Astrocyte (in vitro differentiated cells and primary cell): ENCODE measurements at regions not wholly inside any gene's neighbourhood (a gene's known extent, or its start where the extent isn't known, plus 50 kb on each side); places are given as distances from the start of the nearest gene placed in this dataset.
A peak's percentile ranks its signal among the peaks of the same experiment; 100 is the strongest.

ENCODE experiments used
- DNase-seq: peaks from one replicate; pipeline ENCODE4 v3.0.0-alpha.2; 2010; ENCODE audit warnings: low read depth
- FAIRE-seq: peaks from 2 replicates; lab custom pipeline; 2011; peaks lifted over from hg19 to GRCh38; lab: Jason Lieb, UNC
- H2AFZ ChIP-seq: 2 replicates; pipeline ENCODE4 v1.6.0; 2012; ENCODE audit warnings: low read depth, low read length, inconsistent platforms
- H3K27ac ChIP-seq: 2 replicates; pipeline ENCODE4 v1.5.1; 2011; ENCODE audit warnings: low read depth, low read length, inconsistent platforms
- H3K27me3 ChIP-seq: 2 replicates; pipeline ENCODE4 v1.6.0; 2011; ENCODE audit warnings: low read length, inconsistent platforms; ENCODE audit not compliant: insufficient read depth
- H3K36me3 ChIP-seq: 2 replicates; pipeline ENCODE4 v1.5.1; 2011; ENCODE audit warnings: low read length, inconsistent platforms; ENCODE audit not compliant: insufficient read depth
- H3K4me1 ChIP-seq: 2 replicates; pipeline ENCODE4 v1.5.1; 2011; ENCODE audit warnings: low read length, inconsistent platforms; ENCODE audit not compliant: insufficient read depth
- H3K4me2 ChIP-seq: 2 replicates; pipeline ENCODE4 v1.6.0; 2012; ENCODE audit warnings: low read length, inconsistent platforms
- H3K4me3 ChIP-seq: 2 replicates; pipeline ENCODE4 v1.5.1; 2011; ENCODE audit warnings: low read depth, mild to moderate bottlenecking, low read length, inconsistent platforms; ENCODE audit not compliant: insufficient read depth
- H3K79me2 ChIP-seq: 2 replicates; pipeline ENCODE4 v1.6.0; 2012; ENCODE audit warnings: mild to moderate bottlenecking, low read length, inconsistent platforms; ENCODE audit not compliant: insufficient read depth
- H3K9ac ChIP-seq: 2 replicates; pipeline ENCODE4 v1.6.0; 2012; ENCODE audit warnings: mild to moderate bottlenecking, low read length, inconsistent platforms
- H3K9me3 ChIP-seq: 2 replicates; pipeline ENCODE4 v1.5.1; 2012; ENCODE audit warnings: low read depth, mild to moderate bottlenecking, low read length, inconsistent platforms; ENCODE audit not compliant: insufficient read depth
- H4K20me1 ChIP-seq: 2 replicates; pipeline ENCODE4 v1.6.0; 2012; ENCODE audit warnings: low read length, inconsistent platforms; ENCODE audit not compliant: insufficient read depth
- H3K27ac Mint-ChIP-seq: one replicate; pipeline ENCODE4 v1.8.0; 2021; ENCODE audit warnings: mild to moderate bottlenecking, mixed read lengths; ENCODE audit not compliant: unreplicated experiment
- H3K27me3 Mint-ChIP-seq: one replicate; pipeline ENCODE4 v1.8.0; 2021; ENCODE audit warnings: low read depth, mixed read lengths; ENCODE audit not compliant: unreplicated experiment
- H3K36me3 Mint-ChIP-seq: one replicate; pipeline ENCODE4 v1.8.0; 2021; ENCODE audit warnings: low read depth, mixed read lengths; ENCODE audit not compliant: unreplicated experiment
- H3K4me1 Mint-ChIP-seq: one replicate; pipeline ENCODE4 v1.8.0; 2021; ENCODE audit warnings: low read depth, mixed read lengths; ENCODE audit not compliant: unreplicated experiment
- H3K4me3 Mint-ChIP-seq: one replicate; pipeline ENCODE4 v1.8.0; 2021; ENCODE audit warnings: mild to moderate bottlenecking, moderate library complexity, mixed read lengths; ENCODE audit not compliant: unreplicated experiment
- H3K9me3 Mint-ChIP-seq: one replicate; pipeline ENCODE4 v1.8.0; 2021; ENCODE audit warnings: mild to moderate bottlenecking, mixed read lengths; ENCODE audit not compliant: unreplicated experiment
- CTCF ChIP-seq: IDR thresholded peaks from 2 replicates; pipeline ENCODE4 v1.5.1; 2011; ENCODE audit warnings: low read depth, mild to moderate bottlenecking, inconsistent platforms, low read length, moderate library complexity; ENCODE audit not compliant: insufficient read depth
- EZH2 ChIP-seq: IDR thresholded peaks from 2 replicates; pipeline ENCODE4 v1.6.1; 2012; ENCODE audit warnings: mild to moderate bottlenecking, low read length, inconsistent platforms; ENCODE audit not compliant: insufficient read depth

DNA sequence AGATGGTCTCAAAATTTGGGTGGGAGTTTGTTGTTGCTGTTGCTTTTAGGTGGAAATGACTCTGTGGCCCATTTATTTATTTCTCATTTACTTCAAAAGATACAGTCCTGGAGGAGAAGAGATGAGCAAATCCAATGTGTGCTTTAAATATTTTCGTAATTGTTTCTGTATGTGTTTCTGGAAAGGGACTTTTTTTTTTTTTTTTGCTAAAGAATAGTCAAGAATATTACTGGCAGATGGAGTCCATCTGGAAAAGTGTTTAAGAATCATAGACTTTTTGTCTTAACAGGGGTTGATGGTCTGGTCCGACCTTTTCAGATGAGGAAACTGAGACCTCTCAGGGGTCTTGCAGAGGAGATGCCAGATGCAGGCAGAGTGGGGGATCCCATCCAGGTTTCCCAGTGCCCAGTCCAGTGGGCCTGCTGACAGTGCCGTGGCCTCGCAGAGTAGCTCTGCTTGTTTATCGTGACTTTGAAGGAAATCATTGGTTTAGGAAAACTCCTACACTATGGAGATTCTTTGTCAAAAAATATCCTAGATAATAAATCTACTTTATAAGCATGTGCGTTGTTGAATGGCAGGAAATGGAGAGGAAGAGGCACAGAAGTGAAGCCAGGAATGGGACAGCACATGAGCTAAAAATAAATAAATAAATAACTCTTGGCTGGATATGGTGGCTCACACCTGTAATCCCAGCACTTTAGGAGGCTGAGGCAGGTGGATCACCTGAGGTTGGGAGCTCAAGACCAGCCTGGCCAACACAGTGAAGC is 164.3 kb upstream of the SVIL start:
- Histone ChIP-seq H3K79me2 (no peaks in the 10 kb centered on the region), H3K4me2 (no peak overlapping the region), H3K27ac (no peak overlapping the region), H3K9ac (no peak overlapping the region), H3K27me3 (no peaks in the 10 kb centered on the region), H3K4me3 (no peak overlapping the region), H2AFZ (no peak overlapping the region), H4K20me1 (no peaks in the 10 kb centered on the region), H3K9me3 (no peaks in the 10 kb centered on the region), H3K36me3 (no peaks in the 10 kb centered on the region), H3K4me1 (peaks cover 35% of the 10 kb centered on the region)
- FAIRE-seq = no peak
- no peak for TF ChIP-seq CTCF
- no peak for TF ChIP-seq EZH2
- H3K4me3 Mint-ChIP-seq = no peak overlapping the region
- no peaks in the 10 kb centered on the region for H3K27me3 Mint-ChIP-seq
- no peak overlapping the region for H3K27ac Mint-ChIP-seq
- peaks cover 20% of the 10 kb centered on the region for H3K4me1 Mint-ChIP-seq
- no peaks in the 10 kb centered on the region for H3K9me3 Mint-ChIP-seq
- no peak for DNase-seq
- H3K36me3 Mint-ChIP-seq = no peaks in the 10 kb centered on the region

GRCh38 chr10:29797616-29798015 is 162.8 kb upstream of the SVIL start:
- Histone ChIP-seq H3K27me3 (no peaks in the 10 kb centered on the region), H3K9ac (no peak overlapping the region), H3K27ac (no peak overlapping the region), H3K4me2 (no peak overlapping the region), H3K4me3 (no peak overlapping the region), H3K36me3 (no peaks in the 10 kb centered on the region), H3K79me2 (no peaks in the 10 kb centered on the region), H3K4me1 (peaks cover 22% of the 10 kb centered on the region), H3K9me3 (no peaks in the 10 kb centered on the region), H4K20me1 (no peaks in the 10 kb centered on the region), H2AFZ (no peak overlapping the region)
- no peaks in the 10 kb centered on the region for H3K9me3 Mint-ChIP-seq
- no peak for TF ChIP-seq CTCF
- TF ChIP-seq EZH2 = no peak
- H3K4me1 Mint-ChIP-seq = peaks cover 9% of the 10 kb centered on the region
- no peak overlapping the region for H3K27ac Mint-ChIP-seq
- H3K36me3 Mint-ChIP-seq = no peaks in the 10 kb centered on the region
- H3K4me3 Mint-ChIP-seq = no peak overlapping the region
- peak; percentile 73 for FAIRE-seq
- DNase-seq = no peak
- no peaks in the 10 kb centered on the region for H3K27me3 Mint-ChIP-seq

GRCh38 chr10:29795850-29796249 is 161.1 kb upstream of the SVIL start:
- Mint-ChIP-seq H3K27ac (no peak overlapping the region), H3K4me1 (peaks cover 9% of the 10 kb centered on the region), H3K9me3 (no peaks in the 10 kb centered on the region), H3K4me3 (no peak overlapping the region), H3K36me3 (no peaks in the 10 kb centered on the region), H3K27me3 (no peaks in the 10 kb centered on the region)
- peak overlapping the region; percentile 56 for H3K4me2 ChIP-seq
- H3K9ac ChIP-seq = peak overlapping the region; percentile 59
- peak overlapping the region; percentile 56 for H3K27ac ChIP-seq
- H3K79me2 ChIP-seq = no peaks in the 10 kb centered on the region
- H3K4me3 ChIP-seq = no peak overlapping the region
- no peaks in the 10 kb centered on the region for H4K20me1 ChIP-seq
- H3K36me3 ChIP-seq = no peaks in the 10 kb centered on the region
- H3K9me3 ChIP-seq = no peaks in the 10 kb centered on the region
- peak; percentile 94 for FAIRE-seq
- no peak overlapping the region for H2AFZ ChIP-seq
- H3K4me1 ChIP-seq = peaks cover 22% of the 10 kb centered on the region
- H3K27me3 ChIP-seq = no peaks in the 10 kb centered on the region
- DNase-seq = peak; percentile 75
- TF ChIP-seq CTCF (no peak), EZH2 (no peak)
